IPS-NIHi7 (cell line): ENCODE measurements at regions not wholly inside any gene's neighbourhood (a gene's known extent, or its start where the extent isn't known, plus 50 kb on each side); places are given as distances from the start of the nearest gene placed in this dataset.

Source experiments
- DNase-seq: peaks from one replicate; pipeline ENCODE4 v3.0.0; 2012; ENCODE audit warnings: mixed read lengths; ENCODE audit errors: extremely low spot score

DNA sequence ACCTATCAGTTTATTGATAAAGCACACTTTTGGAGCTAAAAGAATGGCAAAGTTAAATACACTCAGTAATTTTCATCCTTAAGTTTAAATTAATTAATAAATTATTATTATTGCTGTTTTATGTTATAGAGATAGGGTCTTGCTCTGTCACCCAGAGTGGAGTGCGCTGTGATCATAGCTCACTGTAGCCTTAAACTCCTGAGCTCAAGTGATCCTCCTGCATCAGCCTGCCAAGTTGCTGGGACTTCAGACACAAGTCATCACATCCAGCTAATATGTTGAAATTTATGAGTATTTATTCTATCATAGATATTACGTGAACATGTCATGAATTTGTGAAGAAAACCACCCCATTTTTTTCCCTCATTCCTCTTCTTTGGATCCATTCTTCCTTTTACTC lies 64.2 kb downstream of the GJA1 start:
- DNase-seq, result no peak

DNA sequence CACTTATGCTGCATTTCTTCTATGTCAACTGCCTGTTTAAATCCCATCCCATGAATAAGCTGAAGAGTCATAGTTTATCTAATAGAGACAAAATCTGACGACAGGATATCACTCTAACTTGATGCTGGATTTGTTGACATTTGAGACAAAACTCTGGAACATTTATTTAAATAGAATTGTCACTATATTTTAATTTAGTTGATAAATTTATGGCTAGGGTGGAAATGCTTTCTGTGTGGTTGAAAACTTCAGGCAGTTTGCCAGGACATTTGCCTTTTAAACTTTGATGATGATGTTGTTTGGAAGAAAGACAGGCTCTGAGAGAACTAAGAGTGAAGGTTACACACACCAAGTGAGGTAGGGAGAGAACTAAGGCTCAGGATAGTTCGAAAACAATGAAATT lies 68.1 kb downstream of the GJA1 start:
- DNase-seq, result no peak

DNA sequence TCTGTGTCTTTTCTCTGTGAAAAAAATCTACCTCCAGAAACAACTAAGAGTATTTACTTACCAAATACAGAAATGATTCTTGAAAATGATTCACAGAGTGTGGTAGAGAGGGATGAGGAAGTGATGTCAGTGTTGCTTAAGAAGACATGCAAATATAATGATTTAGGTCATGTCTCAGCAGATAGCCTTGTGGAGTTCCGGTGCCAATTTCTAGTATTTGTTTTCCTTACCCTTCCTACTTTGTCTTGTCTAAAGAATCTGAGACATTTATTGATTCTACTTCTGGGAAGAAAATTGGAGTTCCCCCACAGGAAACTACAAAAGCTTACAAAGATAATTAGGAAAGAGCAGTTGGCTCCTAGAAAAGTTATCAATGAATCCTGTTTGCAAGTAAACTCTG lies 68.8 kb downstream of the GJA1 start:
- no peak for DNase-seq

DNA sequence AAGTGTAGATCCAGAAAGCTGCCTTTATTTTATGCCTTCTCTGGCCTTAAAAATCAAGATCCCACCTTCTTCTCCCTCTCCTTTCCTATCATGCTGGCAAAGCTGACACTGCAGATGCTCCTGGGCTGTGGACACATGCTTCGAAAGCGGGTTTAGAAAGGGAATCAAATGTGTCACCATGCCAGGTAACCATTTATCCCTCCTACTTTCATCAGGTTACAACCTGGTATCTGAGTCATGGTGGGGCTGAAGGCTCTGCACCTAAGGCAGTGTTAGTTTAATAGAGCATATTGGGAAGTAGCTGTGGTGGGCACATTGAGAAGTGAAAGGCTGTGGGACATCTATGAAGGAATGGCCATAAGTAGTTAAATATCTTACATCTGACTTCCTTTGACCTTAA lies 69.8 kb downstream of the GJA1 start:
- no peak for DNase-seq

DNA sequence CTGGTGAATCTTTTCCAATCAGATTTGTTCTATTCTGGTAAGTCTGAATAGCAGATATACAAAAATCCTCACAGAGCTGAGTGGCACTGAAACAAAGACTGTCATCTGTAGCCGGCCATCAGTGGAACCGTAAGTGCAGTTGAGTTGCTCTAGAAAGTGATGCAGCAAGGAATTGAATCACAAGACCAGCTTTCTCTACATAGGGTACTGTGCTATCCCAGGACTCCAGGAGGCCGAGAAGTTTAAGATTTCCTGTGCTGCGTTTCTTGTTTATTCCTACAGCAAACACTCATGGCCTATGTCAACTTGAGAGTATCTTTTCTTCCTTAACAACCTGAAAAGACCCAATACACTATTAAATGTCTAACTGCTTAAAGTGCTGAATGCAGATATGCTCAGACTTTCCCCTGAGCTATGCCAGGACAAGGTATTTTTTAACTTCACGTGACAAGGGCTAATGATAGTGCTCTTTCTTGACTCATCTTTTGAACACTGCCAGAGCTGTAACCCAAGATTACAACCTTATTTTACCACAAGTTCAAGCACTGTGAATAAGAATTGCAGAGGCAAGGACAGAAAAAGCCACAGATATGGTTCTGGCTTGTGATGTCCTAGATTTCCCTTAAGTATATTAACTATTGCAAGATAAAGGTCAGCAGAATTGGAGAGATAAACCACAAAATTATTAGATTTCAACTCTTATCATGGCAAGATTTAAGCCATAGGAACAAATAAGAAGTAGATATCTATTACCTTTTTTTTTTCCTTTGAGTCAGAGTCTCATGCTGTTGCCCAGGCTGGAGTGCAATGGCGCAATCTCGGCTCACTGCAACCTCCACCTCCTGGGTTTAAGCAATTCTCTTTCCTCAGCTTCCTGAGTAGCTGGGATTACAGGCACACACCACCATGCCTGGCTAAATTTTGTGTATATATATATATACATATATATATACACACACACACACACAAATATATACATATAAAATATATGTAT lies 71.6 kb downstream of the GJA1 start:
- DNase-seq, result no peak

DNA sequence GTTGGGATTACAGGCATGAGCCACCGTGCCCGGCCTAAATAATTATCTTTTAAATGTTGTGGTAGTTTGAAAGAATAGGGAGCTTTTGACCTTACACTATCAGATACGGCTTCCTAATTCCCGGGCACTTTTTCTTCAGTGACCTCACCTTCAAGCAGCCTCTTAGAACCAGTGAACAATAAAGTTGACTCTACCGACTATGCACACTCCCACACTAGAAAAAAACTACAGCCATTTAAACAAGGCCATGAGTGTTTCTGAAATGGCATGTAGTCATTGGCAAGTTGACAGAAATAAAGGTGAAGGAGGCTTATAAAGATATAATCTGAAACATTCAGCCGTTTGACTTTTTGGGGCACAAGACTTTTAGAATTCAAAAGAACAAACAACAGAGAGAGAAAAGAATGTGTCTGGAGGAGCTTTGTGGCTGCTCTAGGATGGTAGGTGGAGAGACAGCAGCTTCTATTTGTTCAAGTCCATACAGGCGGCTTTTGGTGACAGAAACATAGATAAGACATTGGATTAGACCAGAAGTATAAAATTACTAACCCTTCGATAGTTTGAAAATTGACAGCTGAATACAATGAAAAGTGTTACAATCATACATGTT lies 75.2 kb downstream of the GJA1 start:
- no peak for DNase-seq

DNA sequence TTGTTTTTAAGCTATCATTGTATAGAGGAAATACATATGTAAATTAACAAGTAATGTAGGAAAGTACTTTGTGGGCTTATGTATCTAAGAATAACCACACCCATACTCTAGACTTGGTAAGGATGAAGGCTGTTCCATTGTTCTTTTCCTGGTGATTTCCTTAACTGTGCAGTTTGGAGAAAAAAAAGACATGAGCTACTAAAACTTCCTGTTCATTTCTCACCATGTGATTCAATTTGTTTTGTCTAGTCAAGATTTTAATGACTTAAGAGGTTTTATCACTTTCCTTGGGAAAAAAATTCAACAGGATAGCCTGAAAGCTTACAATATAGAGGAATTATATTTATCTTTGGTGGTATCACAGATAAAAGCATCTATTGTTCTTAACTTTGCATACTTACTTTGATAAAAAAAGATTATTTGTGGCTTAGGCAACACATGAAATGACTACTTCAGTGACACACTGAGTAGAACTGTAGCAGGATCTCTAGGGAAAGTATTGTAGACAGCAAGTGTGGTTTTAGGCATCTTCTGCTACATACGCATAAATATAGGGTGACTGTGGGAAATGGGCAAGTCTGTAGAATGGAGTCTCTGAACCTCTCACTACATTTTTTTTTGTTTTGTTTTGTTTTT lies 80.3 kb downstream of the GJA1 start:
- no peak for DNase-seq

DNA sequence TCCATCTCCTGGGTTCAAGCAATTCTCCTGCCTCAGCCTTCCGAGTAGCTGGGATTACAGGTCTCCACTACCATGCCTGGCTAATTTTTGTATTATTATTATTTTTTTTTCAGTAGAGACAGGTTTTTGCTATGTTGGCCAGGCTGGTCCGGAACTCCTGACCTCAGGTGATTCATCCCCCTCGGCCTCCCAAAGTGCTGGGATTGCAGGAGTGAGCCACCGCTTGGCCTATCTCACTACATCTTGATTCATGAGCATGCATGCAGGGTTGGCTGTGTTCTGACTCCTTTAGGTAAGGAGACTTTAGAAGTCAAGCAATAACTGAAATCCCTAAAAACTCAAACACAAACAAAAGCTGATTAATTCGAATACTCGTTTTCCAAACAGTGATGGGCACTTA lies 80.9 kb downstream of the GJA1 start:
- no peak for DNase-seq

DNA sequence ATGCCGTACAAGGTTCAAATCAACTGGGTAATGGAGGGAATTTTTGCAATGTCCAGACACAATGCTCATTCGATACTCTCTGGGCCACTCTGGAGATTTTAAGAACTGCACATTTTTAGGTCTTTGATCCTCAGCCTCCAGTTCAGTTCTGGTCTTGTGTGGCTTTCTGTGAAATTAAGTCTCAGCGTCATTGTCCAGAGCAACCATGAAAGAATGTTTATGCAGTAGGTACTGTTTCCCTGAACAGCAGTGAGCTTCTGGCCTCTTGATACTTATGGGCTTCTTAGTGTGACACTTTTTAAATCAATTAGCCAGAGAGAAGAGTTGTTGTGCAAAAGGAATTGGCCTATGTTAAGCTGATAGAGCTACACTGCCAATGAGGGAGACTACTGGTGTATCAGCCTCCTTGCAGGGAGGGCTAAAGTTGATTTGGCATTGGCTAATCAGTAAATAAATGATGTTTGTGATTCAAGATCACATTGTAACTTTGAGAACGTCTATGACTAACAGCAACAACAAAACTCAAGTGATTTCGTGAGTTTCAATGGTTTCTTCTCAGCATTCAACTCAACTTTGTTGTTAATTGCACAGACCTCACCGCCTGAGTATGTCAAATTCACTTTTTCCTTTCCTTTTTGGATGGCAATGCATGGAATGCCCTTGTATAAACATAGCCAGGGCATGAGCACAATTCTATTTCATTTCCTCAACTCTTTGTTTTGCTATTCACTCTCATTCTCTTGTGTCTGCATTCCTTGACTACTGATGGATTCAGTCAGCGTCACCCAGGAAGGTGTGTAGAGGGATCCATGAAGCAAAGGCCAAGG lies 85.1 kb downstream of the GJA1 start:
- no peak for DNase-seq

DNA sequence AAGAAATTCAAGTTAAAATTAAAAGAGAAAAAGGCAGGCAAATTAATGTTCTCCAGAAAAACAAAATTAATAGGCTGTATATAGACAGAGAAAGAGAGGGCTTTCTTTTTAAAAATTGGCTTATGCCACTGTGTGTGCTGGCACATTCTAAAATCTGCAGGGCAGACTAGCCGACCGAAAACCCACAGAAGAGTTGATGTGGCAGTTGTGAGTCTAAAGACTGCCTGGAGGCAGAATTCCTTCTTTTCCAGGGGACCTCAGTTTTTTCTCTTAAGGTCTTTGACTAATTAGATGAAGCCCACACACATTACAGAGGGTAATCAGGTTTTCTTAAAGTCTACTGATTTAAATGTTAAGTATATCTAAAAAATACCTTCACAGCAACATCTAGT lies 85.7 kb downstream of the GJA1 start:
- no peak for DNase-seq

DNA sequence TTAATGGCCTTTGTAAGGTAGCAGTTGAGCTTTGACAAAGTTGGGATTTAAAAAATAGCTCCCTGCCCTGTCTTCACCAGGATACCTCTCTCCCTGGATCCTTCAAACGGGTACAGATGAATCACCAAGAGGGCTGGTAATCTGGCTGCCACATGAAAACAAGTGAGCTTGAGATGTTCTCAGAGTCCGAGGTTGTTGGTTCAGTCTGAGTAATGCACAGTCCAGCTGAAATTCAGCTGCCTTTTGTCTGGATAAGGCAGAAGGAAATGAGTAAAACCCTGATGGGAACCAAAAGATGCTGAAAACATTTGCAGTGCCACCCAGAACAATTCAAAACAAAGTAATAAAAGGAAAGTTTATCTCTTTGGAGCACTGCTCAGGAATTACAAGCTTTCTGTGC lies 86.8 kb downstream of the GJA1 start:
- DNase-seq, result no peak

DNA sequence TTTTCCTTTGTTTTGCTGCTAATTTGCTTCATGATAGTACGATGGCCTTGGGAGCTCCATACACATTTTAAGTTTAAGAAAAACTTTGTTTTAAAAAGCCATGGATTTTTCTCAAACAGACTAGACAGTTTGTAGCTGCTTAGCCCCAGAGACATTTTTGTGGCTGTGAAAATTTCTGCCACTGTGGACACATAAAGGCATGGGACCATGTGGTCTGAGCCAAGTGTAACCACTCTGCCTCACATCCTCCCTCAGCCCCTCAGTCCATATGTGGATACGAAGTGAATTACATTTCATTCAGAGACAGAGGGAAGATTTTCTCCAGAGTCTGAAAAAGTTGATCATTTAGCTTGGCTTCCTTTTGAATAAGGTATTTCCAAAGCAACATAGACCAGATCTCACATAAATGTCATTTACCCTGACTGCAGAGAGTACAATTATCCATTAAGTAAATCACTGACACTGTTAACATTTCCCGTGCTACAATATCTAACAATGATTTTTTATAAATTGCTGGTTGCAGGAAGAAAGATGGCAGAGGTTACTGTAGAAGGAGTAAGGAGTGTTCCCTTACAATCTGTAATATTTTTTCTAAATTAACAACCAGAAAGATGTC lies 87.4 kb downstream of the GJA1 start:
- DNase-seq, result no peak

DNA sequence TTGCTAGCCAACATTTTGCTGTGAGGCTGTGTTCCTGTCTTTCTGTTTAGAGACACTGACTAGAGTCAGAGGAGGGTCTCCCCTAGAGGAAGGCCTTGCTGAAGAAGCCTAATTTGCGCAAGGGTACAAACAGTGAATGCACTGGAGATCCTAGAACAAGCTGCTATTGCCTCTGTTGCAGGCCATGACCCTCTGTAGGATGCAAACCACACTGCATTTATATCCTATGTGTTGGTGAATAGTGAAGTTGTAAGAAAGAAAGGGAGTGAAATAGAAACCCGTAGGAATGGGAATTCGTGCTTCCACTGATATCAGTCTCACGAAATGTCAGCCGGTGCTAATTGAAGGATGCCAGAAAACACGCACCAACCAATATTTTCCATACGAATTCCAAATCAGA lies 88.2 kb downstream of the GJA1 start:
- no peak for DNase-seq

DNA sequence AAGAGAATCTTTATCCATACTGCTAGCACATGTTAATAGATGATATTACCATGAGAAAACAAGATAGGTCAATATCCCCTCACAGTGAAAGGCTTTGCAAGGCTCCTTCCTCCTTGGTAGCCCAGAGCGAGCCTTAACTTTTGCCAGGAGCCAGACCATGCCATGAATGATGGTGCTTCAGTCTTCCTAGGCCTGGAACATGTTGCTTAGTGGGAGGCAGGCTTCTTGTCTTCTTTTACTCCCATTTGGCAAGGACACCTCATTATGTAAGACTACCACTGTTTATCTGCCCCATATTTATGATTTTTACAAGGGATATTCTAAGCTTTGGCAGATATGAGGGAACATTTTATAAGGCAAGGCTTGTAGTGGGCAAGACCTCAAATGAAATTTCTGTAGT lies 90.8 kb downstream of the GJA1 start:
- no peak for DNase-seq

DNA sequence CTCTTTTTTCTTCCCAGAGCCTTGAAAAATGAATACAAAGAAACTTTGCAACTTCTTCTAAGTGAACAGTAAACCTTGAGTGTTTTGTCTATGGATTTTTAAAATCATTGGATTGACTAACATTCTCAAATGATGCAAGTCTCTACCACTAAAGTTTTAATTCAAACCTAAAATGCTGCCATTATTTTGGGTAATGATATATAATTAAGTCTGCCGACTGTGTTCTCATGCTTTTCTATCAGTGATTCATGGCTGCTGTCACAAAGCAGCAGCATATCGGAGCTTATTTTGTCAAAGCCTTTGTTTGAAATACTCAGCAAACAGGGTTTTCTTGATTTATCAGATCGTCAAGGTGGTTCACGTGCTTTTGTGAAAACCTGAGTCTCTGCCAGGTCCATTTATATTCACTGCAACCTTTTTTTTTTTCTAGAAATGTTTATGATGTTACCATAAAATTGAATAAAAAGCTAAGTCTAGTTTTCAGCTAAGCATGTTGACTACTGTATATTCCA lies 96.3 kb downstream of the GJA1 start:
- DNase-seq, result no peak

DNA sequence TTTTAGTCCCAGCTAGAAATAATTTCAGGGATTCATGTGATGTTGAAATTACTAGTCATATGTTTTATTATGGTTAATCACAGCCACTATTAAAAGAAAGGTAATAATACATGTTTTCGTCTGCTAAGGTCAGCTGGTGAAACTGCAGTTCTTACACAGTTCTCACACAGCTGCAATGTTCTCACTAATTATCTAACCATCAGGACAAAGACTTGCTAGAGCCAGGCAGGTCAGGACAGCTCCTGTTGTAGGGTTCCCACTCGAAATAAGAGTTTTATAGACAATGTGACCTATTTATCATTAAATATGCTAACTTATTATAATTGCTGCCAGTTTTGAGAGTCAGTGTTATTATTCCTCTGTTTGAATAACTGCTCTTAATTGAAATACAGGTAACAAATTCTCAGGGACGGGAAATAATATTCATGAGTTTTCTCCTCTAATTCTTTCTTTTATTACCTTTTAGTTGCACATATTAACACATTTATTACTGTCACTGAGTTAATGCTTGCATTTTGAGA lies 97.9 kb downstream of the GJA1 start:
- no peak for DNase-seq

DNA sequence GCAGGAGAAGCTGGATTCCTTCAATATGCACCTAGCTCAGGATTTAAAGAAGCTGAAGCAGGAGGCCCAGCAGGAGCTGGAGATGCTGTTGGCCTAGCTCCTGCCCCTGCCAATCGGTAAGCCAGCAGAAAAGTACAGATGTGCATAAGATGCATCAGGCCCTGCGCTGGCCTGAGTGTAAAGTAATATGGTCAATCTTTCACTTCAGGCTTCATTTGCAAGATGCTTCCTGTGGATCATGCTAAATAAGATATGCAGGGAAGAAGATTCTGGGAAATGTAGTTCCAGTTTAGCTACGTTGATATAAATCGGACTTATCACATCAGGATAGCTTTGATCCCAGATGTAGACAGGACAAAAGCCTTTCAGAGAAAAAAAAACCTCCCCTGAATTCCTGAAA lies 100.3 kb downstream of the GJA1 start:
- no peak for DNase-seq

DNA sequence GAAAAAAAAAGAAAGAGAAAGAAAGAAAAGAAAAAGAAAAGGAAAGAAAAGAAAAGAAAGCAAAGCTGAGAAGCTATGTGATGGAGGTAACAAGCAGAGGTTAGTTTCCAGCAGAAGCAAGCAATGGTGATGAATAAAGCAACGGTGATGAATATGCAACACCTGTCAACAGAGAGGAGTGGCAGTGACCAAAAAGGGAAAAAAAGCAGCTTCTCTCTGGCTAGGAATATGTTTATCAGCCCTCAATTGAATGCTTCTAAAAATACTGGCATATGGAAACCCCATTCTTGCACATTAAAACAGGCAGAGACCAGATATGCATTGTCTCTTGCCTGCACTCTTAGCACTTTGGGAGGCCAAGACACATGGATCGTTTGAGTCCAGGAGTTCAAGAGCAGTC lies 100.9 kb downstream of the GJA1 start:
- no peak for DNase-seq

DNA sequence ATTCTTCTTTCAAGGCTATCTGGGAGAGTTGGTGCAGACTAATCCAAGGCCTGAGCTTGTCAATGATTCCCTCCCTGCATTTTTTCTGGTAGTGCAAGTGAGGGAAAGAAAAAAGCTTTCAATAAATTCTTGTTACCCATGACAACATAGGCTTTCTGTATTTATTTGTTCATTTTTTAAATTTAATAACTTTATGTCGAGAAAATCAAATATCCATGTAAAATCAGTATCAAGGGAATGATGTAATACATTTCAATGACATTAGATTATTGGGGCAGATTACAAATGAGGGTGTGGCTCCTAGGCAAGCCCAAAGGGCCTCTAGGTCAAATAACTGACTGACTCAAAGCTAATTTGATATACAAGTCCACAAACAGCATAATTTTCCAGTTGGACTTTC lies 104.0 kb downstream of the GJA1 start:
- no peak for DNase-seq

DNA sequence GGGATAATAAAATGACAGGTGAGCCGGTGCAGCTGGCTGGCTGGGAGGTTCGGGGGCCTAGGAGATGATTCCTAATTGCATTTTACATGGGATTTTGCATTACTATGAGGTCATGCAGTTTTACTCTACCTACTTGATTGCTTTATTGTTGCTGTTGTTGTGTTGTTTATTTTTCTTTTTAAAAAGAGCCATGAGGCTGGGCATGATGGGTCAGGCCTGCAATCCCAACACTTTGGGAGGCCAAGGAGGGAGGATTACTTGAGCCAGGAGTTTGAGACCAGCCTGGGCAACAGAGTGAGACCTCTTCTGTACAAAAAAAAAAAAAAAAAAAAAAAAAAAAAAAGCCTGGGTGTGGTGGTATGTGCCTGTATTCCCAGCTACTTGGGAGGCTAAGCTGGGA lies 104.8 kb downstream of the GJA1 start:
- no peak for DNase-seq

DNA sequence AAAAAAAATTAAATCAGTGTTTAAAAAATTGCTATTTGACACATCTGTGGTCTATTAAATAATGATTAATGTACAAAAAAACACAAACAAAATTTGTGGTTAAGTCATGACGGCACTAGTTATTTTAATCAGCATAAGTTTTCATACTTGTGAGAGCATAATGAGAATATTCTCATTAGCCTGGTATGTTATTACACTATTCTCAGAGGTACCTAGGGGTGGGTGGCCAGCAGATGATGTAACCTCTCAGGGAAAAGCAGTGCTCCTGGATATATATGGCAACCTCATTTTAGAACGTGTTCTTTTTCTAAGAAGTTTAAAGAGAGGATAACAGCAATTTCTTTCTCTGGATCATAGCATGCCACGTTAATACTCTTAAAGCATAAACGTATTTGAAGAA lies 109.2 kb downstream of the GJA1 start:
- DNase-seq, result no peak
